ENCODE measurements at regions not wholly inside any gene's neighbourhood (a gene's known extent, or its start where the extent isn't known, plus 50 kb on each side); places are given as distances from the start of the nearest gene placed in this dataset.
"Not testable (repeated sequence)": the region's sequence is repeated elsewhere in the genome, so short reads cannot be mapped to it uniquely, and the experiment has no call there.

DNA sequence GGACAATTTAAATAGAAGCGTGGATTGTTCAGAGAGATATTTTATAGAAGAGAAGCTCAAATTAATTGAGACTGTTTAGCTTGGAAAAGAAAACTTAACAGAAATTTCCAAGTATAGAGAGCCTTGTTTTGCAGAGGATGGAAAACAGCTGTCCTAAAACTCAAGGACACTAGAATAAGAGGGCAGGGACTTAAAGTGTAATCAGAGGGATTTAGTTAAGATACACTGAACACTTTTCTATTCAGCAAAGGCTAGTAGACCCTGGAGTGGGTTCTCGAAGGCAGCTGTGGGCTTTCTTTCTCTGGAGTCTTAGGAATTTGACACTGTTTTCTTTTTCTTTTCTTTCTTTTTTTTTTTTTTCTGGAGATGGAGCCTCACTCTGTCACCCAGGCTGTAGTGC lies 92.7 kb upstream of the ARX start:
- H3K4me3 ChIP-seq, result no peak overlapping the region
- no peak overlapping the region for H3K27ac ChIP-seq
- H3K4me1 ChIP-seq, result no peaks in the 10 kb centered on the region
- TF ChIP-seq EP300 (IDR thresholded peaks at IDR 0.05; ENCODE audit: low read depth) (no peak), POLR2AphosphoS5 (IDR thresholded peaks at IDR 0.05) (no peak), POLR2A (IDR thresholded peaks at IDR 0.05) (no peak)
- TF ChIP-seq, protein P1, sequence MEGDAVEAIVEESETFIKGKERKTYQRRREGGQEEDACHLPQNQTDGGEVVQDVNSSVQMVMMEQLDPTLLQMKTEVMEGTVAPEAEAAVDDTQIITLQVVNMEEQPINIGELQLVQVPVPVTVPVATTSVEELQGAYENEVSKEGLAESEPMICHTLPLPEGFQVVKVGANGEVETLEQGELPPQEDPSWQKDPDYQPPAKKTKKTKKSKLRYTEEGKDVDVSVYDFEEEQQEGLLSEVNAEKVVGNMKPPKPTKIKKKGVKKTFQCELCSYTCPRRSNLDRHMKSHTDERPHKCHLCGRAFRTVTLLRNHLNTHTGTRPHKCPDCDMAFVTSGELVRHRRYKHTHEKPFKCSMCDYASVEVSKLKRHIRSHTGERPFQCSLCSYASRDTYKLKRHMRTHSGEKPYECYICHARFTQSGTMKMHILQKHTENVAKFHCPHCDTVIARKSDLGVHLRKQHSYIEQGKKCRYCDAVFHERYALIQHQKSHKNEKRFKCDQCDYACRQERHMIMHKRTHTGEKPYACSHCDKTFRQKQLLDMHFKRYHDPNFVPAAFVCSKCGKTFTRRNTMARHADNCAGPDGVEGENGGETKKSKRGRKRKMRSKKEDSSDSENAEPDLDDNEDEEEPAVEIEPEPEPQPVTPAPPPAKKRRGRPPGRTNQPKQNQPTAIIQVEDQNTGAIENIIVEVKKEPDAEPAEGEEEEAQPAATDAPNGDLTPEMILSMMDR (IDR thresholded peaks at IDR 0.05), result no peak
- in situ Hi-C loops (cut with MboI; ENCODE audit: low pct_ligation_motif_present in 1 of 4, low pct_unique_long_range_greater_than_20kb in 1 of 4, low sequenced_read_pairs in 3 of 4), result no loop called here
- no peaks in the 10 kb centered on the region for H3K27me3 ChIP-seq
- intact Hi-C loops (cut with DNase I; ENCODE audit: low total_unique reads), result no loop called here
- H3K9me3 ChIP-seq, result no peaks in the 10 kb centered on the region
- H3K36me3 ChIP-seq, result no peaks in the 10 kb centered on the region
- 60 to 62% methylated on average over 2 of the region's 2 CpGs for WGBS, 2 donors (ENCODE audit: low coverage in 1 of 2)
- no peak for DNase-seq

DNA sequence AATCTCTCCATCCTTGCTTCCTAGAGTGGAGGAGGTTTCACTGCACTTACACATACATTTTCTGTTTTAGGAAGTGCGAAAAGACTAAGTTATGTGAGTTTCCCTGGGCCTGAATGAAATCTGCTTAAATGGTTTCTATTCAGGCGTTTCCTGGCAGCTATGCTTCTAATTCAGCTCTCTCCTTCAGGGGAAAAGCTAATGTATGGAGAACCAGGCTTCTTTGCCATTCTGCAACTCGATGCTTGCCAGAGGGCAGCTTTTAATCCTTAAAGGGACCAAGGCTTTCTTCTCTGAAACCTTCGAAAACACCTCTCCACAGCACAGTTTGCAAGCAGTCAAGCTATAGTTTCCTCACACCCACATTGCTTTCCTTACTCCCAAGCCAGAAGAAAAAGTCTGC lies 89.5 kb upstream of the ARX start:
- in situ Hi-C loops (cut with MboI; ENCODE audit: low pct_ligation_motif_present in 1 of 4, low pct_unique_long_range_greater_than_20kb in 1 of 4, low sequenced_read_pairs in 3 of 4), result no loop called here
- DNase-seq, result no peak
- intact Hi-C loops (cut with DNase I; ENCODE audit: low total_unique reads), result no loop called here
- Histone ChIP-seq H3K27me3 (no peaks in the 10 kb centered on the region), H3K4me1 (no peaks in the 10 kb centered on the region), H3K27ac (no peak overlapping the region), H3K9me3 (no peaks in the 10 kb centered on the region), H3K4me3 (no peak overlapping the region), H3K36me3 (no peaks in the 10 kb centered on the region)
- WGBS, 2 donors (ENCODE audit: low coverage in 1 of 2), result 54 to 100% methylated on average over 1 to 4 of the region's 4 CpGs
- TF ChIP-seq POLR2A (IDR thresholded peaks at IDR 0.05) (no peak), POLR2AphosphoS5 (IDR thresholded peaks at IDR 0.05) (no peak), EP300 (IDR thresholded peaks at IDR 0.05; ENCODE audit: low read depth) (no peak)
- TF ChIP-seq, protein P1 (IDR thresholded peaks at IDR 0.05), result no peak

DNA sequence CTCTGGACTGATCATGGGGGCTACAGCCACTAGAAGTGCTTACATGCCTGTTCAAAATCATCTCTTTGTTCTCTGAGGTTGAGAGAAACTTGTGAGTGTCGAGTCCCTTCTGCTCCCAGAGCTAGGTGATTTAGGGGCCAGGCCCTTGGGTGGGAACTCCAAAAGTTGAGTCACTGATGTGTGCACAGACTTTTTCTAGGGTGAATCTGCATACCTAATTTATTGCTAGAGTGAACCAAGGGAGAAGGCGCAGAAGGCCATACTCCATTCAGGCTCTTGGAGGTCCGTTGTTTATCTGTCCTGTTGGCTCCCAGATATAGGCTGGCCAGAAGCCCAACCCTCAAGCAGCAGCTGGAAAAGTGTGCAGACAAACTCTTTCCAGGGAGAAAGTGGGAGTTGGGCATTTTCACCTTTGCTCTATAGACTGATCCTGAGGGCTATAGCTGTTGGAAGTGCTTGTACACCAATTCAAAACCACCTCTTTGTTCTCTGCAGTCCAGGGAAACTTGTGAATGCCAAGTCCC lies 80.8 kb upstream of the ARX start:
- 39 to 56% methylated on average over 2 to 3 of the region's 3 CpGs for WGBS, 2 donors (ENCODE audit: low coverage in 1 of 2)
- in situ Hi-C loops (cut with MboI; ENCODE audit: low pct_ligation_motif_present in 1 of 4, low pct_unique_long_range_greater_than_20kb in 1 of 4, low sequenced_read_pairs in 3 of 4) (no loop called here), intact Hi-C loops (cut with DNase I; ENCODE audit: low total_unique reads) (no loop called here)
- TF ChIP-seq EP300 (IDR thresholded peaks at IDR 0.05; ENCODE audit: low read depth) (no peak), POLR2AphosphoS5 (IDR thresholded peaks at IDR 0.05) (no peak), POLR2A (IDR thresholded peaks at IDR 0.05) (no peak)
- TF ChIP-seq, protein P1 (IDR thresholded peaks at IDR 0.05), result no peak
- DNase-seq, result no peak
- Histone ChIP-seq H3K27me3 (no peaks in the 10 kb centered on the region), H3K27ac (no peak overlapping the region), H3K36me3 (no peaks in the 10 kb centered on the region), H3K4me3 (no peak overlapping the region), H3K4me1 (no peaks in the 10 kb centered on the region), H3K9me3 (no peaks in the 10 kb centered on the region)

DNA sequence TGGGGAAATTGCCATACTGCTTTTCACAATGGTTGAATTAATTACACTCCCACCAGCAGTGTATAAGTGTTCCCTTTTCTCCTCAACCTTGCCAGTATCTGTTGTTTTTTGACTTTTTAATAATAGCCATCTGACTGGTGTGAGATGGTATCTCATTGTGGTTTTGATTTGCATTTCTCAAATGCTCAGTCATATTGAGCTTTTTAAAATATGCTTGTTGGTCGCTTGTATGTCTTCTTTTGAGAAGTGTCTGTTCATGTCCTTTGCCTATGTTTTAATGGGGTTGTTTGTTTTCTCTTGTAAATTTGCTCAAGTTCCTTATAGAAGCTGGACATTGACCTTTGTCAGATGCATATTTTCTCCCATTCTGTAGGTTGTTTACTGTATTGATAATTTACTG lies 75.4 kb upstream of the ARX start:
- H3K4me1 ChIP-seq; H3K4me3 ChIP-seq; H3K9me3 ChIP-seq; intact Hi-C loops (cut with DNase I; ENCODE audit: low total_unique reads); H3K27me3 ChIP-seq; in situ Hi-C loops (cut with MboI; ENCODE audit: low pct_ligation_motif_present in 1 of 4, low pct_unique_long_range_greater_than_20kb in 1 of 4, low sequenced_read_pairs in 3 of 4); H3K36me3 ChIP-seq; DNase-seq; H3K27ac ChIP-seq: not testable (repeated sequence)
- 32 to 57% methylated on average over 1 of the region's 1 CpG for WGBS, 2 donors (ENCODE audit: low coverage in 1 of 2)

DNA sequence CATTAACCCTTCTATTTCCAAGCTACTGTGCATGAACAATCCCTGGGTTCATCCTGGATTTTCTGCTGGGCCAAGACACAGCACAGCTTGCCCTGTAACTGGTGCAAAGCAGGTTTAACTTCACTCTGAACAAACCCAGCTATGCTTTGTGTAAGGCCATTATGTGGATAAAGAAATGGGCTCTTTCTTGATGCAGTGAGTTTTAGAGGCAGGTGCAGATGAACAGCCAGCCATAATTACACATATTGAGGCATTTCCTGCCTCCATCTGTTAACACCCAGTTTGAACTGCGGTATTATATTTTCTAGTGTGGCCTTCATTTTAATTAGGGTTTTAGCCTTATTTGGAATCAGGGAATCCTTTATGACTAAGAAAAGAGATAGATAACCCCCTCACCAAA lies 68.7 kb upstream of the ARX start:
- H3K27me3 ChIP-seq, result no peaks in the 10 kb centered on the region
- H3K4me1 ChIP-seq, result no peaks in the 10 kb centered on the region
- TF ChIP-seq POLR2AphosphoS5 (IDR thresholded peaks at IDR 0.05), result no peak
- no peak for TF ChIP-seq EP300 (IDR thresholded peaks at IDR 0.05; ENCODE audit: low read depth)
- TF ChIP-seq, protein P1 (IDR thresholded peaks at IDR 0.05), result no peak
- no peak for TF ChIP-seq POLR2A (IDR thresholded peaks at IDR 0.05)
- H3K27ac ChIP-seq, result no peak overlapping the region
- no peak overlapping the region for H3K4me3 ChIP-seq
- no peaks in the 10 kb centered on the region for H3K36me3 ChIP-seq
- no peak for DNase-seq
- 74% methylated on average over 1 of the region's 1 CpG; no CpG with 5 or more reads in 1 of the 2 donors for WGBS, 2 donors (ENCODE audit: low coverage in 1 of 2)
- H3K9me3 ChIP-seq, result no peaks in the 10 kb centered on the region
- intact Hi-C loops (cut with DNase I; ENCODE audit: low total_unique reads) (no loop called here), in situ Hi-C loops (cut with MboI; ENCODE audit: low pct_ligation_motif_present in 1 of 4, low pct_unique_long_range_greater_than_20kb in 1 of 4, low sequenced_read_pairs in 3 of 4) (no loop called here)

All from transverse colon (tissue), 4 donors.